ENCODE measurements at regions not wholly inside any gene's neighbourhood (a gene's known extent, or its start where the extent isn't known, plus 50 kb on each side); places are given as distances from the start of the nearest gene placed in this dataset.

GRCh38 chr17:21500064-21500463 lies 123.9 kb downstream of the KCNJ12 start:
- TF ChIP-seq CTCF (IDR thresholded peaks at IDR 0.05; ENCODE audit: insufficient read depth, low read length): no peak
- no peak for TF ChIP-seq POLR2AphosphoS5 (IDR thresholded peaks at IDR 0.05; ENCODE audit: low read depth)
- no peak for TF ChIP-seq GABPA (IDR thresholded peaks at IDR 0.05; ENCODE audit: low read depth)
